BLaER1 (cell line): ENCODE measurements at regions not wholly inside any gene's neighbourhood (a gene's known extent, or its start where the extent isn't known, plus 50 kb on each side); places are given as distances from the start of the nearest gene placed in this dataset.
"Not testable (repeated sequence)": the region's sequence is repeated elsewhere in the genome, so short reads cannot be mapped to it uniquely, and the experiment has no call there.

ENCODE experiments used
- H3K27ac ChIP-seq: shearing (Covaris generic); formaldehyde crosslinking; 2 replicates; pipeline ENCODE4 v1.8.1; 2022
- H3K27me3 ChIP-seq: shearing (Covaris generic); formaldehyde crosslinking; 2 replicates; pipeline ENCODE4 v1.8.1; 2022
- H3K36me3 ChIP-seq: shearing (Covaris generic); formaldehyde crosslinking; 2 replicates; pipeline ENCODE4 v1.8.1; 2022
- H3K4me1 ChIP-seq: shearing (Covaris generic); formaldehyde crosslinking; 2 replicates; pipeline ENCODE4 v1.8.1; 2022
- H3K4me2 ChIP-seq: shearing (Covaris generic); formaldehyde crosslinking; 2 replicates; pipeline ENCODE4 v1.8.1; 2022
- H3K4me3 ChIP-seq: shearing (Covaris generic); formaldehyde crosslinking; 2 replicates; pipeline ENCODE4 v1.8.1; 2022
- H3K9ac ChIP-seq: shearing (Covaris generic); formaldehyde crosslinking; 2 replicates; pipeline ENCODE4 v1.8.1; 2022
- H3K9me3 ChIP-seq: shearing (Covaris generic); formaldehyde crosslinking; 2 replicates; pipeline ENCODE4 v1.8.1; 2022
- H4K20me1 ChIP-seq: shearing (Covaris generic); formaldehyde crosslinking; 2 replicates; pipeline ENCODE4 v1.8.1; 2022
- Cebpa-rat ChIP-seq: shearing (Covaris generic); IDR thresholded peaks from 2 replicates; pipeline ENCODE4 v1.8.1; 2022

DNA sequence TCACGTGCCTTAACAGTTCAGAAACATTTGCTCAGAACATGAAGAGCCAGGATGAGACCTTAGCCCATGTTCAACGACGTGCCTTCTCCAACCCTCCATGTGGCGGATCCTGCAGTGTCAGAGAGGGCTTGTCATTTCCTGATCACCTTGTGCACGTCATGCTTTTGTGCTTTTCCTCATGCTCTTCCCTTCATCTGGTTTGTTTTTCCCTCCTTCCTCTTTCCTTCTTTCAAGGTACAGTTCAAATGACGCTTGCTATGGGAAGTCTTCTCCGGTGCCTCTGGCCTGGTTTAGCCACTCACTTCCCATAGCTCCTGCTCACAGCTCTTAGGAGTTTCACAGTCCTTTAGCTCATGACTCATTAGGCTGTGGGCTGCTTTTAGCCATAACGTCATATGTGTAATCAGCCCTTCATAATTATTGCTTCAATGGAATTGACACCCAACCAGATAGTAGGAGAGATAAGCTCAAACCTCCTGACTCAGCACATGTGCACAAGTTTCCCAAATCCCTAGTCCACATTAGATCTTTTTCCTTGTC lies 102.7 kb upstream of the CNKSR3 start:
- H3K9ac ChIP-seq: no peak overlapping the region
- H3K4me2 ChIP-seq: no peak overlapping the region
- no peak for TF ChIP-seq Cebpa-rat

GRCh38 chr6:154614101-154614500 lies 103.6 kb upstream of the CNKSR3 start:
- Histone ChIP-seq H3K4me1 (no peaks in the 10 kb centered on the region), H3K36me3 (no peaks in the 10 kb centered on the region), H3K4me3 (no peak overlapping the region), H3K27me3 (no peaks in the 10 kb centered on the region), H3K27ac (no peak overlapping the region), H4K20me1 (no peaks in the 10 kb centered on the region), H3K9me3 (no peaks in the 10 kb centered on the region), H3K4me2 (no peak overlapping the region), H3K9ac (no peak overlapping the region)
- no peak for TF ChIP-seq Cebpa-rat

More for the DNA sequence above, 102.7 kb upstream of the CNKSR3 start:
- Histone ChIP-seq H3K27ac (no peak overlapping the region), H3K36me3 (no peaks in the 10 kb centered on the region), H4K20me1 (no peaks in the 10 kb centered on the region), H3K4me3 (no peak overlapping the region), H3K9me3 (no peaks in the 10 kb centered on the region), H3K4me1 (no peaks in the 10 kb centered on the region), H3K27me3 (no peaks in the 10 kb centered on the region)

GRCh38 chr6:154614641-154615040 lies 104.2 kb upstream of the CNKSR3 start:
- H3K4me1 ChIP-seq: no peaks in the 10 kb centered on the region
- no peaks in the 10 kb centered on the region for H3K36me3 ChIP-seq
- no peak overlapping the region for H3K9ac ChIP-seq
- H3K27me3 ChIP-seq: no peaks in the 10 kb centered on the region
- no peaks in the 10 kb centered on the region for H3K9me3 ChIP-seq
- H4K20me1 ChIP-seq: no peaks in the 10 kb centered on the region
- no peak for TF ChIP-seq Cebpa-rat
- H3K4me3 ChIP-seq: no peak overlapping the region
- no peak overlapping the region for H3K4me2 ChIP-seq
- H3K27ac ChIP-seq: no peak overlapping the region

GRCh38 chr6:154615483-154616025 lies 105.1 kb upstream of the CNKSR3 start:
- Histone ChIP-seq H3K27me3 (no peaks in the 10 kb centered on the region), H3K4me3 (no peak overlapping the region), H3K9me3 (no peaks in the 10 kb centered on the region), H3K9ac (no peak overlapping the region), H3K4me2 (no peak overlapping the region), H3K4me1 (no peaks in the 10 kb centered on the region), H3K27ac (no peak overlapping the region), H4K20me1 (no peaks in the 10 kb centered on the region), H3K36me3 (no peaks in the 10 kb centered on the region)
- no peak for TF ChIP-seq Cebpa-rat

DNA sequence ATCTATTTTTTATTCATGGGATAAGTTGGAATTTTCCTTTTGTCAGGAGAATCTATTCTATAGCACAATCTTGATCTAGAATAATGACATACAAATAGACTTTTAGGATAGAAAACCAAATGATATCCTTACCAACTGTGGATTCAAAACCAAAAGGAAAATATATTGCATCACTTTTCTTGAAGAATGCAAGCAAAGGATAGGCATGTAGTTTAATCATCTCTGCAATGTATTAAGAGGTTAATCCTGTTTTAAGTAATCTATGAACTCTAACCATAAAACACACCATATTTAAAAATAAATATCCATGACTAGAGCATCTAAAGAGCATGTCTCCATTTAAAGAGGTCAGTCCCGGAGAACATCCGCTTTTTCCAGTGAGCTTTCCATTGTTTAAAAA lies 106.7 kb upstream of the CNKSR3 start:
- H3K4me3 ChIP-seq: no peak overlapping the region
- no peaks in the 10 kb centered on the region for H3K36me3 ChIP-seq
- H3K27me3 ChIP-seq: no peaks in the 10 kb centered on the region
- no peak overlapping the region for H3K4me2 ChIP-seq
- H3K4me1 ChIP-seq: no peaks in the 10 kb centered on the region
- no peaks in the 10 kb centered on the region for H4K20me1 ChIP-seq
- H3K9ac ChIP-seq: no peak overlapping the region
- no peak for TF ChIP-seq Cebpa-rat
- H3K27ac ChIP-seq: no peak overlapping the region
- H3K9me3 ChIP-seq: no peaks in the 10 kb centered on the region

- Histone ChIP-seq H4K20me1 (no peaks in the 10 kb centered on the region), H3K9me3 (peaks cover 15% of the 10 kb centered on the region), H3K27me3 (no peaks in the 10 kb centered on the region), H3K4me2 (no peak overlapping the region), H3K4me3 (no peak overlapping the region), H3K27ac (no peak overlapping the region), H3K4me1 (no peaks in the 10 kb centered on the region), H3K9ac (no peak overlapping the region), H3K36me3 (no peaks in the 10 kb centered on the region)
- no peak for TF ChIP-seq Cebpa-rat
Observed at GRCh38 chr6:154619146-154619545, 108.7 kb upstream of the CNKSR3 start.

DNA sequence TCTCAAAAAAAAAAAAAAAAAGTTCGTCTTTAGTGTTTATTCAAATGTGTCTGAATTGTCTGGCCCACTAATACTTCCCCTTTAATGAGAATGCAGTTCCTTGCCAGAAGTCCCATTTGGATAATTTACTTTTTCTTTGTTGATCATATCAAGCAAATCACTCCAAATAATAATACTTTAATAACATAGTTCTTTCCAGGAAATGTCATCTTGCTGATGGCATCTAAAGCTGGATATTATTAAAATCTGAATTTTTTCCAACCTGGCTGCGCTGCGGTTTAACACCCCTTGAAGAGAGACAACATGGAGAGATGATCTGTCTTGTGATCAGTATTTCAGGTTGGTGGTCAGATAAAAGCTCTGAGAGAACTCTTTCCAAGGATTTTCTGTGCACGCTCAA lies 111.2 kb upstream of the CNKSR3 start:
- Histone ChIP-seq H3K4me1 (no peaks in the 10 kb centered on the region), H3K36me3 (no peaks in the 10 kb centered on the region), H3K27ac (no peak overlapping the region), H3K27me3 (no peaks in the 10 kb centered on the region), H3K4me2 (no peak overlapping the region), H3K9ac (no peak overlapping the region), H4K20me1 (no peaks in the 10 kb centered on the region), H3K4me3 (no peak overlapping the region), H3K9me3 (peaks cover 23% of the 10 kb centered on the region)
- TF ChIP-seq Cebpa-rat: no peak

DNA sequence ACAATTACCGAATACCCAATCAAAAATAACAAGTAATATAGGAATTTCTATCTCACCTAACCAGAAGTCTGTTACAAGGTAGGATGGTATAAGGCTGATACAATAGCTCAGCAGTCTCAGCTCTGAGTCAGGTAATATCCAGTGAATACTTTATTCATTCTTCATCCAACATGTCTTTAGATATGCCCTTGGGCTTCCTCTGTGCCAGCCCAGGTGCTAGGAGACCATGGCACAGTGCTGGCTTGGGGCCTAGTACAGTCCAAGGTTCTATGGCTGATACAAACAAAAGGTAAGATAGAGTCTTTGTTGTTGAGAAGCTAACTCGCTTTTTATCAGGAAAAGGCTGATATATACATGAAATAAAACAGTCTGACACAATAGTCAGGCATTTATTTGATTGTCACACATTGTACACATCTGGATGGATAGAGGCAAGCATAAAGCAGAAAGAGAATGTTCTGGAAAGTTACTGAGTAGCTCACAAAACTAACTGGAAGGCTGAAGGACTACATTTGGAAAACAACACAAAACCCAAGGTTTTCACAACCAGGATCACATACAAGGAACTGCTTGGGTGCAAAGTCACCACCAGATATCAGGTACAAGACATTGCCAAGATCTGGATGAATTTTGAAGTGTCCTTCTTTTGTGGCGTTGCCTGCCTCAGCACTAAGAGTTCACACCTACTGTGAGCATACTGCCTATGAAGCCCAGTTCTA lies 110.4 kb upstream of the SCAF8 start:
- Histone ChIP-seq H3K4me2 (no peak overlapping the region), H3K27me3 (no peaks in the 10 kb centered on the region)
- no peak for TF ChIP-seq Cebpa-rat

DNA sequence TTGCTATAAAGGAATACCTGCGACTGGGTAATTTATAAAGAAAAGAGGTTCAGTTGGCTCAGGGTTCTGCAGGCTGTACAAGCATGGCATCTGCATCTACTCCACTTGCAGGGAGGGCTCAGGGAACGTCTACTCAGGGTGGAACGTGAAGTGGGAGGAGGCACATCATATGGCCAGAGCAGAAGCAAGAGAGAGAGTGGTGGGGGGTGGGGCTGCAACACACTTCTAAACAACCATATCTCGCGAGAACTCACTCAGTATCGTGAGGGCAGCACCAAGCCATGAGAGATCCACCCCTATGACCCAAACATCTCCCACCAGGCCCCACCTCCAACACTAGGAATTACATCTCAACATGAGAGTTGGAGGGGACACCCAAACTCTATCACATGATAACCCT lies 109.8 kb upstream of the SCAF8 start:
- peaks cover 23% of the 10 kb centered on the region for H3K9me3 ChIP-seq
- TF ChIP-seq Cebpa-rat: no peak
- H3K4me2 ChIP-seq: no peak overlapping the region
- no peak overlapping the region for H3K4me3 ChIP-seq
- no peak overlapping the region for H3K9ac ChIP-seq
- no peaks in the 10 kb centered on the region for H4K20me1 ChIP-seq
- H3K27ac ChIP-seq: no peak overlapping the region
- H3K27me3 ChIP-seq: no peaks in the 10 kb centered on the region
- no peaks in the 10 kb centered on the region for H3K4me1 ChIP-seq
- H3K36me3 ChIP-seq: no peaks in the 10 kb centered on the region

More for the DNA sequence above, 110.4 kb upstream of the SCAF8 start:
- no peaks in the 10 kb centered on the region for H3K36me3 ChIP-seq
- H3K4me3 ChIP-seq: no peak overlapping the region
- H3K9me3 ChIP-seq: peaks cover 23% of the 10 kb centered on the region
- H3K27ac ChIP-seq: no peak overlapping the region
- no peaks in the 10 kb centered on the region for H3K4me1 ChIP-seq
- no peak overlapping the region for H3K9ac ChIP-seq
- H4K20me1 ChIP-seq: no peaks in the 10 kb centered on the region

DNA sequence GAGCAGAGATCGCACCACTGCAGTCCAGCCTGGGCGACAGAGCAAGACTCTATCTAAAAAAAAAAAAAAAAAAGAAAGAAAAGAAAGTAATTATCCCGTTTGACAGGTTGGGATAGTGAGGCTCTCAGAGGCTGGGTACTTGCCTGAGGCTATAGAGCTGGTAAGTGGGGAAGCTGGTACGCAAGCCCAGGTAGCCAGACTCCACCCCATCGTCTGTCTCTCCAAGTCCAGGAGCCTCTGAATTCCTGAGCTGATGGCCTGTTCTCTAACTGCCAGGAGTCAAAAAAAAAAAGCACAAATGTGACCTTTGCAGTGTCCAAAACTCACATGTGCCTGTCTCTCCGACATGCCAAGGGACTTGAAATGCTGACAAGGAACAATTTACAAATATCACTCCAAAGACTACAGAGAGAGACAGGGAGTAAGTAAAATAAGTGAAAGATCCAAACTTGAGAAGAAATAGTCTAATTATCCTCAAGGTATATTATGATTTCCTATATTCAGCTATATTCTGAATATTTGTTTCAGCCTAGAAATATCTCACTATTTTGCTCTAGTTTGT lies 109.1 kb upstream of the SCAF8 start:
- peaks cover 23% of the 10 kb centered on the region for H3K9me3 ChIP-seq
- H4K20me1 ChIP-seq: no peaks in the 10 kb centered on the region
- no peaks in the 10 kb centered on the region for H3K4me1 ChIP-seq
- H3K36me3 ChIP-seq: no peaks in the 10 kb centered on the region
- no peak overlapping the region for H3K9ac ChIP-seq
- no peak overlapping the region for H3K27ac ChIP-seq
- H3K27me3 ChIP-seq: no peaks in the 10 kb centered on the region
- no peak overlapping the region for H3K4me3 ChIP-seq
- no peak for TF ChIP-seq Cebpa-rat
- H3K4me2 ChIP-seq: no peak overlapping the region

DNA sequence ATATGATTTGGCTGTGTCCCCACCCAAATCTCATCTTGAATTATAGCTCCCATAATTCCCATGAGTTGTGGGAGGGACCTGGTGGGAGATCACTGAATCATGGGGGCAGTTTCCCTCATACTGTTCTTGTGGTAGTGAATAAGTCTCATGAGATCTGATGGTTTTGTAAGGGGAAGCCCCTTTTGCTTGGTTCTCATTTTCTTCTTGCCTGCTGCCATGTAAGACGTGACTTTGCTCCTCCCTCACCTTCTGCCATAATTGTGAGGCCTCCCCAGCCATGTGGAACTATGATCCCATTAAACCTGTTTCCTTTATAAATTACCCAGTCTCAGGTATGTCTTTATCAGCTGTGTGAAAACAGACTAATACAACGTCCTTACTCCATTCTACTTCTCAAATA lies 108.5 kb upstream of the SCAF8 start:
- H3K27ac ChIP-seq, H3K9ac ChIP-seq, H3K4me2 ChIP-seq, H3K27me3 ChIP-seq, H3K36me3 ChIP-seq, H4K20me1 ChIP-seq, H3K4me1 ChIP-seq, H3K4me3 ChIP-seq: not testable (repeated sequence)
- peaks cover 23% of the 10 kb centered on the region for H3K9me3 ChIP-seq
